PC-3 (cell line): ENCODE measurements at regions not wholly inside any gene's neighbourhood (a gene's known extent, or its start where the extent isn't known, plus 50 kb on each side); places are given as distances from the start of the nearest gene placed in this dataset.

ENCODE experiments used
- CTCF ChIP-seq: fragments of 300-600 bp; sonication (generic); conservative IDR thresholded peaks from 2 replicates; pipeline ENCODE4 v1.5.1; 2017; ENCODE audit warnings: antibody characterized with exemption, low read depth, mild to moderate bottlenecking, low read length
- EZH2 ChIP-seq: fragments of 300-600 bp; sonication (generic); IDR thresholded peaks from one replicate; pipeline ENCODE4 v1.6.1; 2017; ENCODE audit warnings: antibody characterized with exemption, mild to moderate bottlenecking, low read length; ENCODE audit not compliant: unreplicated experiment
- EZH2phosphoT487 ChIP-seq: fragments of 300-600 bp; sonication (generic); IDR thresholded peaks from 2 replicates; pipeline ENCODE4 v1.6.1; 2018; ENCODE audit warnings: mild to moderate bottlenecking, antibody characterized with exemption, low read length, borderline replicate concordance

- TF ChIP-seq CTCF (no peak), EZH2 (no peak), EZH2phosphoT487 (no peak)
Measured at GRCh38 chr14:93862265-93862664, 64.9 kb upstream of the FAM181A start.
